OCI-LY7 (cell line): ENCODE measurements at regions not wholly inside any gene's neighbourhood (a gene's known extent, or its start where the extent isn't known, plus 50 kb on each side); places are given as distances from the start of the nearest gene placed in this dataset.

Source experiments
- BruUV-seq: library from RNA; stranded (reverse); fragments of 400-500 nt; replicated peaks from 2 replicates; lab custom pipeline; 2021; lab: Mats Ljungman, UMichigan
- CTCF ChIA-PET: fragments of 300-600 bp; sonication (Branson Sonifier 250); formaldehyde crosslinking; loops from one replicate; lab custom pipeline; 2022; ENCODE audit warnings: antibody characterized with exemption; ENCODE audit not compliant: unreplicated experiment; lab: Charles Lee
- POLR2A ChIA-PET: fragments of 300-600 bp; sonication (Branson Sonifier 250); formaldehyde crosslinking; loops from one replicate; lab custom pipeline; 2022; ENCODE audit warnings: antibody characterized with exemption; lab: Charles Lee
- DNase-seq: peaks from one replicate; pipeline ENCODE4 v3.0.0-alpha.2; 2015; ENCODE audit warnings: low spot score
- H2AFZ ChIP-seq: fragments of 200-600 bp; sonication (generic), shearing (Covaris generic); 2 replicates; pipeline ENCODE4 v1.6.1; 2014; ENCODE audit warnings: mild to moderate bottlenecking, antibody characterized with exemption, low read length, moderate library complexity
- H3K27ac ChIP-seq: fragments of 200-600 bp; sonication (generic); 2 replicates; pipeline ENCODE4 v1.5.1; 2014; ENCODE audit warnings: mixed run types, low read depth, mild to moderate bottlenecking, moderate library complexity, low read length, inconsistent platforms; ENCODE audit not compliant: poor library complexity, severe bottlenecking
- H3K36me3 ChIP-seq: fragments of 200-600 bp; sonication (generic); 2 replicates; pipeline ENCODE4 v1.6.1; 2014; ENCODE audit warnings: mild to moderate bottlenecking, antibody characterized with exemption, low read length, moderate library complexity, mixed read lengths; ENCODE audit not compliant: insufficient read depth
- H3K4me1 ChIP-seq: fragments of 200-600 bp; sonication (generic); 2 replicates; pipeline ENCODE4 v1.5.1; 2014; ENCODE audit warnings: mild to moderate bottlenecking, low read length; ENCODE audit not compliant: insufficient read depth, poor library complexity, severe bottlenecking
- H3K4me2 ChIP-seq: fragments of 200-600 bp; sonication (generic); 2 replicates; pipeline ENCODE4 v1.6.1; 2014; ENCODE audit warnings: mild to moderate bottlenecking, low read length
- H3K4me3 ChIP-seq: fragments of 200-600 bp; sonication (generic); 2 replicates; pipeline ENCODE4 v1.5.1; 2014; ENCODE audit warnings: mild to moderate bottlenecking, low read depth, low read length; ENCODE audit not compliant: poor library complexity, severe bottlenecking
- H3K79me2 ChIP-seq: fragments of 200-600 bp; sonication (generic); 2 replicates; pipeline ENCODE4 v1.6.1; 2016; ENCODE audit warnings: low read depth, mild to moderate bottlenecking, low read length, moderate library complexity, mixed read lengths; ENCODE audit not compliant: insufficient read depth
- H3K9me2 ChIP-seq: fragments of 200-600 bp; sonication (generic); 2 replicates; pipeline ENCODE4 v1.6.1; 2016; ENCODE audit warnings: mild to moderate bottlenecking, low read length, mixed read lengths; ENCODE audit not compliant: insufficient read depth
- H3K9me3 ChIP-seq: fragments of 200-600 bp; sonication (generic); 2 replicates; pipeline ENCODE4 v1.6.1; 2014; ENCODE audit warnings: mild to moderate bottlenecking, mixed run types, low read length, mixed read lengths
- H4K20me1 ChIP-seq: fragments of 200-600 bp; sonication (generic); 2 replicates; pipeline ENCODE4 v1.6.1; 2014; ENCODE audit warnings: mild to moderate bottlenecking, antibody characterized with exemption, low read length, moderate library complexity, mixed read lengths; ENCODE audit not compliant: insufficient read depth
- CTCF ChIP-seq: fragments of 200-600 bp; sonication (generic); conservative IDR thresholded peaks from 2 replicates; pipeline ENCODE4 v1.5.1; 2014; ENCODE audit warnings: mild to moderate bottlenecking, antibody characterized with exemption, low read length, moderate library complexity, mixed read lengths
- EZH2phosphoT487 ChIP-seq: fragments of 200-600 bp; sonication (generic); IDR thresholded peaks from 2 replicates; pipeline ENCODE4 v1.6.1; 2018; ENCODE audit warnings: low read depth, borderline replicate concordance, mild to moderate bottlenecking, mixed run types, antibody characterized with exemption, low read length, moderate library complexity, mixed read lengths
- intact Hi-C: fragments of 100-400 bp; cut with micrococcal nuclease; formaldehyde crosslinking; loops from one replicate; pipeline ENCODE4 v1.10.0; 2022; ENCODE audit not compliant: unreplicated experiment

DNA sequence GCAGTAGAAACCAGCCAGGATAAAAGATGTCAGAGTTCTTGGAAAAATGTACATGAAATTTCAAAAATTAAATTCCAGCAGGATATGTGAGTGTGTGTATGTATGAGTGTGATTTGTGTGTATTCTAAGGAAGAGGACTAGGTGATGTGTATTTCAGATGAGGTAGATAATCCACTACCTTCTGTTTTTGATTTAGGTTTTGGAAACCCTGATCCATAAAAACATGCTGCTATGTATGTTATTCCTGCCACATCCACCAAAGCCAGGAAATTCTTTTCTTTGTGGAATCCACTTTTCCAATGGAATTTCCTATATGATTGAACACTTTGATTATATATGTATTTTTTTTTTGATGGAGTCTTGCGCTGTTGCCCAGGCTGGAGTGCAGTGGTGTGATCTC is 276.9 kb downstream of the UQCRFS1 start:
- Histone ChIP-seq H3K79me2 (no peaks in the 10 kb centered on the region), H2AFZ (no peak overlapping the region), H3K9me3 (no peaks in the 10 kb centered on the region), H3K36me3 (no peaks in the 10 kb centered on the region), H3K4me3 (no peak overlapping the region), H3K4me2 (no peak overlapping the region), H3K27ac (no peak overlapping the region), H3K9me2 (no peaks in the 10 kb centered on the region), H3K4me1 (no peaks in the 10 kb centered on the region), H4K20me1 (no peaks in the 10 kb centered on the region)
- BruUV-seq = no TSS peak
- ChIA-PET POLR2A (no interaction called here), CTCF (no interaction called here)
- intact Hi-C loops = no loop called here
- DNase-seq = no peak
- TF ChIP-seq CTCF (no peak), EZH2phosphoT487 (no peak)

GRCh38 chr19:28934631-28935030 is 278.3 kb downstream of the UQCRFS1 start:
- H3K27ac ChIP-seq = no peak overlapping the region
- no peaks in the 10 kb centered on the region for H3K9me3 ChIP-seq
- H2AFZ ChIP-seq = no peak overlapping the region
- POLR2A ChIA-PET = no interaction called here
- no peak for DNase-seq
- no peaks in the 10 kb centered on the region for H3K9me2 ChIP-seq
- no peaks in the 10 kb centered on the region for H4K20me1 ChIP-seq
- H3K36me3 ChIP-seq = no peaks in the 10 kb centered on the region
- no peaks in the 10 kb centered on the region for H3K4me1 ChIP-seq
- TF ChIP-seq CTCF (no peak), EZH2phosphoT487 (no peak)
- CTCF ChIA-PET = no interaction called here
- H3K79me2 ChIP-seq = no peaks in the 10 kb centered on the region
- no peak overlapping the region for H3K4me2 ChIP-seq
- intact Hi-C loops = no loop called here
- no TSS peak for BruUV-seq
- no peak overlapping the region for H3K4me3 ChIP-seq

GRCh38 chr19:28933039-28933438 is 279.9 kb downstream of the UQCRFS1 start:
- DNase-seq = no peak
- intact Hi-C loops = no loop called here
- H2AFZ ChIP-seq = no peak overlapping the region
- H4K20me1 ChIP-seq = no peaks in the 10 kb centered on the region
- H3K4me3 ChIP-seq = no peak overlapping the region
- ChIA-PET CTCF (no interaction called here), POLR2A (no interaction called here)
- H3K79me2 ChIP-seq = no peaks in the 10 kb centered on the region
- BruUV-seq = no TSS peak
- H3K4me1 ChIP-seq = no peaks in the 10 kb centered on the region
- H3K9me3 ChIP-seq = no peaks in the 10 kb centered on the region
- H3K9me2 ChIP-seq = no peaks in the 10 kb centered on the region
- no peak for TF ChIP-seq EZH2phosphoT487
- no peak overlapping the region for H3K4me2 ChIP-seq
- H3K27ac ChIP-seq = no peak overlapping the region
- no peaks in the 10 kb centered on the region for H3K36me3 ChIP-seq
